GM21515 (cell line): ENCODE measurements at regions not wholly inside any gene's neighbourhood (a gene's known extent, or its start where the extent isn't known, plus 50 kb on each side); places are given as distances from the start of the nearest gene placed in this dataset.
"Not testable (repeated sequence)": the region's sequence is repeated elsewhere in the genome, so short reads cannot be mapped to it uniquely, and the experiment has no call there.

Experiments used
- ATAC-seq: cut with Tn5 transposase; IDR thresholded peaks from one replicate; pipeline ENCODE4 v1.9.1; 2021; ENCODE audit not compliant: unreplicated experiment

- not testable (repeated sequence) for ATAC-seq
Observed at GRCh38 chr1:194001726-194002350, 815.4 kb upstream of the B3GALT2 start.

DNA sequence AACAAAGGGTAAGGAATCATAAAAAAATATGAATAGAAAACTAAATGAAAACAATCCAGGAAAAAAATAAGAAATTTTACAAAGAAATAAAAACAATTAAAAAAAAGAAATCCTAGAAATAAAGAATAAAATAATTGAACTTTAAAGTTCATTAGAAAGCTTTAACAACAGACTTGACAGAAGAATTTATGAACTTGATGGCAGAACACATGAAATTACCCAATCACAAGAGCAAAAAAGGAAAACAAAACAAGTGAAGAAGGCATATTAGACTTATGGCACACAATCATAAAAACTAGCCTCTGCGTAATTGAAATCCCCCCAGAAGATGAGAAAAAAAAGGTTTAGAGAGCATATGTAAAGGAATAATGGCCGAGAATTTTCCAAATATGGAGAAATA is 802.5 kb upstream of the B3GALT2 start:
- no peak for ATAC-seq

DNA sequence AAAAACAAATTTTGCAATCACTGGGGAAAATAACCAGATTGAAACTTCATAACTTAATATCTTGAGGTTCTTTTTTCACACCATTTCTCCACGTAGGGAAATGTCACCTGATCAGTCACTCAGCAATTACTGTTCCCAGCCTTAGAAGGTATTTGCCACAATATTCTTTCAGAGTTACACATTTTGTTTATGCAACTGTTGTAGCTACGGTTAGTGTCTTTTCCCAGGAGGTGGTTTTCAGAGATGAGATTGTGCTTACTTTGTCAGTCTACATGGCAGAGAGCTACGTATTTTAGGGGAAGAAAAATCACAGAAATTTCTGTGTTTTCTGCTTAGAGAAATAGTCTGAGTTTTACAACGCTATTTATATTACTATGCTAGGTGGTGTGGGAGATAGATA is 792.8 kb upstream of the B3GALT2 start:
- no peak for ATAC-seq

GRCh38 chr1:193974286-193974798 is 787.9 kb upstream of the B3GALT2 start:
- ATAC-seq = no peak

DNA sequence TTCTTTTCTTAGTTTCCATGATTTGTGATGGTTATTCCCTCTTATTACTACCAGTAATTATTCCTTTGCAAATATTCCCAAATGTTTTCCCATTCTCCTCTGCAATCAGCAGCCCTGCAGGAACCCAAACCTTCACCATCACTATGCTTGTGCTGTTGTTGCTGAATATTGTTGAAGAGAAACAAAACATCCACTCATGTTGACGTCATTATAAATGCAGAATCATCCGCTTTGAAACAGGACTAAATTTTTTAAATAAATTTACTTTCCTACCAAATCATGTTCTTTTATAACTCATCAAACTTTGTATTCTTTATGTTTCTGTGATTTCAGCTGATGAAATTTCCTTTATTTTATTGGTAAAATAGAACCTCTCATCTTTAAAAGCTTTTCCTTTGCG is 787.0 kb upstream of the B3GALT2 start:
- ATAC-seq = no peak

DNA sequence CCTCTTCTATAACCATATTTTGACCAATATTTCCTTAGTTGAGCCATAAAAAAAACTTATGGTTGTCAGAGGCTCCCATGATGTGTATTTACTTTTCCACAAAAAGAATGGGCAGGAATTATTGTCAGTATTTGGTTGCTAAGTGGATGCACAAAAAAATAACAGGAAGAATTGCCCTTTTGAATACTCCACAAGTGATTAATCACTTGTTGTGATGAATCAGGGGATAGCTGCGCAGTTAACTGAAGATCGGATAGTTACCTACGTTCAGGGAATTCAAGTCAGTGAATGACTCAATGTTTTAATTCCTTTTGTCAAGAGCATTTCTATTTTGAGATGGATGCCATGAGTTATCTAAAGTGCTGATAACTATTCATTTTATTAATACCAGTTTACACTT is 785.2 kb upstream of the B3GALT2 start:
- no peak for ATAC-seq

GRCh38 chr1:193960499-193960898 is 774.1 kb upstream of the B3GALT2 start:
- ATAC-seq = no peak

DNA sequence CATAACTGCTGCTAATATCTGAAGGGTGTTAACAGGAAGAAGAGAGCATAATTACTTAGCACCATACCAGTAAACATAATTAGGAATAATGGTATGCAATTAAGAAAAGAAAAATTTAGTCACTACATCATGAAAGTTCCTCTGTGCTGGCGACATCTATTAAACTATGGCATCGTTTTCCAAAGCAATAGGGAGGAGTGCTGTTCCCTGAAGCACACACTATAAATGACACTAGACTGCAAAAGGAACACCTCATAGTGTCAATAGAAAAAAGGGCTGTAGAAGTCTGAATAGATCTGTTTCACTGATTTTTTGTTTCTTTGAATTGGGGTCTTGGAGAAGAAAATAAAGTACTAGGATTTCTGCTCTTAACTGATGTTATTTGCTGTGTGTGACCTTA is 773.6 kb upstream of the B3GALT2 start:
- ATAC-seq = no peak

DNA sequence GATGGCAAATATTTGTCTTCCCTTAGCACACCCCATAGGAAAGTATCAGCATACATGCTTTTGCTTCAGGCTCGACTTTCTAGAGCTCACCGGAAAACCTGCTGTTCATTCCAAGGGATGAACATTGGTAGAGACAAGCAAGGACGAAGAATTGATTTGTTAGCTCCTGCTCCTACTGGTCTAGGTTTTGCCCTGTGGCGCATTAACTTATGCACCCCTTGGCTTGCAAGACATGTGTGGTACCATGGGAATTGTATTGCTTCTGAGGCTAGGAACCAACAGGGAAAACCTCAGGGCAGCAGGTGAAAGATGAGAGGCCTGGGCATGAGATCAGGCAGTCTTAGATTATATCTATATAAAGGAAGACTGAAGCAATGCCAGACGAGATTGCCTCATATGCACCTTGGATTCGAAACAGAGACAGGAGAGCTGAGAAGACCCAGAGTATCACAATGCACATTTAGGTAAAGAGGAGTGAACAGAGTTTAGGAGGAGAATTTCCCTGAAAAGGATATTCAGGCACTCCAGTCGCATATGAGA is 771.2 kb upstream of the B3GALT2 start:
- ATAC-seq = no peak

DNA sequence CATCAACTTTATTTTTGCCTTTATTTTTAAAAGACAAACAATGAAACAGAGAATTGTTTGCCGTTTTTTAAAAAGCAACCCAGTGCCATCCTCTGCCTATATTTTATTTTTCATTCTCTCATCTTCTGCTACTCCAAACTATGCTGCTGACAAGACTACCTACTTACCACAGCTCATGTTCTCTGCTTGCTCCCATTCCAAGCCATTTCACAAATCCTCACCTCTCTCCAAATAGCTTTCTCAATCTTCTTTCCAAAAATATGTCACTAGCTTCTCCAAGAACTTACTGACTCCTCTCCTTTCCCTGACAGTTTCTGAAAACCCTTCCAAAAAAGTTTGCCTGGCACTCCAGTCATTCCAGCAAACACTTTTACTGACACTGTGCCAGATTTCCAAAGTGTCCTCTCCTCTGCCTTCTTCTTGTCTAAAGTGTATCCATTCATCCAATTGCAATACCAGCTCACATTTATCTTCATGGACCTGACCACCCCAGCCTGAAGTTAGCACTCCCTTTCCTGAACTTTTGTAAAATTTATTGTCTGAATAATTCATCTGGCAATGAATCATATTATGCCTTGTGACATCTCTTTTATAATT is 766.5 kb upstream of the B3GALT2 start:
- no peak for ATAC-seq

DNA sequence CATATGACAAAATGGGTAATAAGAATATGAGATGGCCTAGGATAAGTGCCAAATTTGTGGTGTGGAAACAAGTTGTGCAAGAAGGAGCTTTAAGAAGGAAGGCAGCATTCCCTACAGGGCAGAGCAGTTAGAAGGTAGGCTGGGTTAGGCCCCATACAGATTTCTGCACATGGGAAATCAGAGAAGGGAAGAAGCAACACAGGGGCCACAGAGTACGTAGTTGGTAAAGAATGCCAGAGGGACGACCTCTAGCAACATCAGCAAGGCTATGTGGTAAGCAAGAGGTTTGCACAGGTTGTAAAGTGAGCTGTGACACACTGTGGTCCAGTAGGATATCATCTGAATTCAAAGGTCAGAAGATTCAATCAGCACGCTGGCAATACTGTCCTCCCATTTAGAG is 765.6 kb upstream of the B3GALT2 start:
- no peak for ATAC-seq

DNA sequence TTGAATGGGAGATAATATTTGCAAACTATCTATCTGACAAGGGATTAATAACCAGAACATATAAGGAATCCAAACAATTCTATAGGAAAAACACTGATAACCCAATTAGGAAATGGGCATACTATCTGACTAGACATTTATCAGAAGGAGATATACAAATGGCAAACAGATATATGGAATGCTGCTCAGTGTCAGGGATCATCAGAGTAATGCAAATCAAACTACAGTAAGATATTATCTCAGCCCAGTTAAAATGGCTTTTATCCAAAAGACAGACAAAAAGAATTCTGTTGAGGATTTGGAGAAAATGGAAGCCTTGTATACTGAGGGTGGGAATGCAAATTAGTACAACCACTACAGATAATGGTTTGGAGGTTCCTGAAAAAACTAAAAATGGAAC is 758.0 kb upstream of the B3GALT2 start:
- ATAC-seq = no peak

GRCh38 chr1:193940176-193940575 is 753.8 kb upstream of the B3GALT2 start:
- no peak for ATAC-seq

DNA sequence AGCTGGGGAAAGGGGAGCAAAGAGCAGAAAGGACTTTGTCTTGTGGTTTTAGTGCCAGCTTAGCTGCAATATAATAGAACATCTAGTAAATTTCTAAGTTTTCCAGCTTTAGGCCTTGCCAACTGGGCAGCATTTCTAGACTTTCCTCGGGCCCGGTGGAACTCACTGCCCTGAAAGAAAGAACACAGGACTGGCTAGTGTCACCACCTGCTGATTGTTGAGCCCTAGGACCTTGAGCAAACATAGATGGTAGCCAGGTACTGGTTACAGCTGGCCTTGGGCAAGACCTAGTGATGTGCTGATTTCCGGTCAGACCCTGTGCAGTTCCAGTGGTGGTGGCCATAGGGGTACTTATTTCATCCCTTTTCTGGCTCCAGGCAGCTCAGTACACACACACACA is 753.2 kb upstream of the B3GALT2 start:
- no peak for ATAC-seq

DNA sequence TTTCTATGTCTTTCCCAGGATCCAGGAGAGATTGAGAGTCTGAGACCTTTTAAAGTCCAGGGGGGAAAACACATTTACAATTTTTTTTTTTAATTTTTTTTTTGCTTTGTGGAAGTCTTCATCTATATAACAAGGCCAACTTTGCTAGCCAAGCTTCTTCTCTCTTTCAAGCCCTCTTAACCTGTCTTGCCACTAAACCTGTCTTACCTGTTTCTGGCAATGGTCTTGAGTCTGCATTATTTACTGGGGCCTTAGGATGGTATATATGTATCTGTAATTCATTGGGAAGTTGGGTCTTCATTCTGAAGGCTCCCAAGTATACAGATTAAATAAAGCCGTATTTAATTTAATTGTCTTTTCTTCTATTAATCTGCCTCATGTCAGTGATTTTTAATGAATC is 750.9 kb upstream of the B3GALT2 start:
- no peak for ATAC-seq

DNA sequence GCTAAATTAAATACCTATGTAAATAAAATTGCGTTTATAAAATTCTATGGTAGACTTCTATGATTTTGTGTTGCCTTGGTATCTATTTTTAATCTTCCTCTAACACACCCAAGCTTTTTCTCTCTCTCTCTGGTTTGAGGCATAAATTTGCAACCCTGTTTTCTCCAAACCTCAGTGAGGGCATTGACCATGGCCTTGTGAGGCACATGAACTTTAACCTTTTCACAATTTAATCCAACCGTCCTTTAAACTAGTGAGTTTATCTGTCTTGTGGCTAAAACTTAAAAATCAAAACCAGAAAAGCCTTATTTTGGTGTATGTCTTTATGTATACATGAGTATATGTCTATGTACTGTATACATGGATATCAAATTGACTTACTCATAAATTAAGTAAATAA is 746.6 kb upstream of the B3GALT2 start:
- no peak for ATAC-seq

- ATAC-seq = no peak
Observed at GRCh38 chr1:193931356-193931755, 744.9 kb upstream of the B3GALT2 start.

DNA sequence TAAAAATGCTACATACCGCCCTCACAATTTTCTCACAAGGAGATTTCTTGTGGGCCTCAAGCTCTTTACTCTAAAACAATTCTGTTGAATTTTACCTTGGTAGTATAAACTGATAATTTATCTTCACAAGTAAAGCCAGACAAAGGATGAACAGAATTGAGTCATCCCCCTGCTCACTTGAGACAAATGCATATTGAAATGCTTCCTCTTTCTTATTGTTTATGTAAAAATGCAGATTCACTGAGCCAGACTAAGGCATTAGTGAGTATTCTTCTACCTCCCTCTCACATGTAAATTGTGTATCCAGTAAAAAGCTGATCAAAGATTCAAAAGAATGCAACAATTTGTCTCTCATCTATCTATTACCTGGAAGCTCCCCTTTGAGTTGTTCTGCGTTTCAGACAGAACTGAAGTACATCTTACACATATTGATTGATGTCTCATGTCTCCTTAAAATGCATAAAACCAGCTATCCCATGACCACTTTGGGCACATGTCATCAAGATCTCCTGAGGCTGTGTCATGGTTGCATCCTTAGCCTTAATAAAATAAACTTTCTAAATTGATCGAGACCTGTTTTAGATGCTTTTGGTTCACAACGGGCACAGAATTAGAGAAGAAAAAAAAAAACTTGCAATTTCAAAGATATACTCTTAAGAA is 743.1 kb upstream of the B3GALT2 start:
- no peak for ATAC-seq

- no peak for ATAC-seq
Observed at GRCh38 chr1:193927550-193927949, 741.1 kb upstream of the B3GALT2 start.

DNA sequence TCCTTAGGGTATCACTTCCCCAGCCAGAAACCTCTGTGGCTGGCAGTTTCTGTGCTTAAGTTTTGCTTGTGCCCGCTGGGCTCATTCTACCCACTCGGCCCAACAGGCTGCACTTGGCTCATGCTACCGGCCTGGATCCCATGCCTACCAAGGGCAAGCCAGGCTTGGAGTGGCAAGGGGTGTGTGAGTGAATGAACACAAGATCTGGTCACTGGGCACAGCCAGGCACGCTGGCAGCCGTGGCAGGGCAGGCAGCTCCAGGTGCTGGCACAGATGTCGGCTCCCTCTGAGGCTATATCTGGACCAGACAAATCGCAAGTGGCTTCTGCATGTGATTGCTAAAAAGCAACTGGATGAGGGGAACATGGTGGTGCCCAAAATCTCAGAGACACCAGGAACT is 740.5 kb upstream of the B3GALT2 start:
- ATAC-seq = no peak

GRCh38 chr1:193919827-193920226 is 733.4 kb upstream of the B3GALT2 start:
- no peak for ATAC-seq

DNA sequence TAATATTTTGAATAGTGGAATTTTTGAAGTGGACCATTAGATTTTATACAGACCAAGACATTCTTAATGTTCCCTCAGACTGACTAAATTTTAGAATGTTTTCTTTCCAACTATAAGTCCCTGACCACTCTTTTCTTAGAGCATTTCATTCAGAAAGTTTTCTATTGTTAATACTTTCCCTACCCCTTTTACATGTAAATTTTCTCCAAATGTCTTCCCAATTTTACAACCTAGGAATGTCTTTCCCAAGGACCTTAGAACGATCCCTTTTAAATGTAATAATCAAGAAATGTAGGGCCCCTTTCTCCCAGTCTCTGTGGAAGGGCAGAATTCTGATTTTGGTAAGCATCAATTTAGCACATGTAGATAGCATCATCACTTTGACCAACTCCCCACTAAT is 730.0 kb upstream of the B3GALT2 start:
- no peak for ATAC-seq
